Mononuclear cell (primary cell): ENCODE measurements at regions not wholly inside any gene's neighbourhood (a gene's known extent, or its start where the extent isn't known, plus 50 kb on each side); places are given as distances from the start of the nearest gene placed in this dataset.
"Not testable (repeated sequence)": the region's sequence is repeated elsewhere in the genome, so short reads cannot be mapped to it uniquely, and the experiment has no call there.

Experiments
- H3K27me3 ChIP-seq: 2 replicates; pipeline ENCODE4 v1.6.0; 2011; ENCODE audit warnings: low read length, control low read depth; ENCODE audit not compliant: insufficient read depth
- H3K4me1 ChIP-seq: 2 replicates; pipeline ENCODE4 v1.5.1; 2011; ENCODE audit warnings: mild to moderate bottlenecking, low read length, control low read depth; ENCODE audit not compliant: insufficient read depth
- H3K4me3 ChIP-seq: 2 replicates; pipeline ENCODE4 v1.5.1; 2011; ENCODE audit warnings: mild to moderate bottlenecking, low read length, moderate library complexity
- H3K9me3 ChIP-seq: 2 replicates; pipeline ENCODE4 v1.5.1; 2011; ENCODE audit warnings: low read depth, mild to moderate bottlenecking, control low read depth, low read length

DNA sequence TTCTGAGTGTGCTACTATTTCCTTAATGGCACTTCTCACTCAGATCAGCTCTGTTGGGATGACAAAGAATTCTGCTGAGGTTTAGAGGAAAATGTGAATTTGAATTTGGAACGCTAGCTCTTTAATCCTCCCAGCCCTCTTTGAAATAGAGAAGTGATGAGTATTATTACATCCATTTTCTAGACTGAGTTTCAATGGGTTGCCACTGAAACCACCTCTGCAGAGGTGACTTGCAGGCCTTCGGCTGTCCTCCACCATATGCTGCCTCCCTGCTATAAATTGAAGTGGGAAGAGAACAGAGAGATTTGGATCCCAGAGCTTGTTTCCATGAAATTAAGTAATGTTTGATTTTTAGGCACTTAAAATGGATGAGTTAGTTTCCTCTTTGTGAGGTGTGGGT, 363.2 kb upstream of the SNX7 start:
- H3K27me3 ChIP-seq, result no peaks in the 10 kb centered on the region
- H3K4me3 ChIP-seq, result no peak overlapping the region
- H3K4me1 ChIP-seq, result no peaks in the 10 kb centered on the region
- H3K9me3 ChIP-seq, result no peaks in the 10 kb centered on the region

DNA sequence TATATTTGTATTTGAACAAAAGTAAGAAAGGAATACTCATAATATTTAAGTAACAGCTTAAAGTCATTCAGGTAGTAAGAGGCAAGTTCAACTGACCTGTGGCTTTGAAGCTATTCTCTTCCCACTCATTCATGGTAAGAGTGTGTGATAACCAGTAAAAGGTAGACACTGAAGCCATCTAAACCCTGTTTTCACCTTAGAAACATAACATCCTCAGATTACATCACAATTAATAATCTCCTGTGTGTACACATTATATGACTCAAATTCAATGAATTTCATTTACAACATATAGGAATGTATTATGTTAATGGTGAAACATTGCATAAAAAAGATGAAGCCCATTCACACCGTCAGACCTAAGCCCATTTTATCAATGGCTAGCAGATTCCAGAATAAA, 364.8 kb upstream of the SNX7 start:
- H3K4me3 ChIP-seq, result no peak overlapping the region
- H3K27me3 ChIP-seq, result no peaks in the 10 kb centered on the region
- no peaks in the 10 kb centered on the region for H3K4me1 ChIP-seq
- H3K9me3 ChIP-seq, result no peaks in the 10 kb centered on the region

DNA sequence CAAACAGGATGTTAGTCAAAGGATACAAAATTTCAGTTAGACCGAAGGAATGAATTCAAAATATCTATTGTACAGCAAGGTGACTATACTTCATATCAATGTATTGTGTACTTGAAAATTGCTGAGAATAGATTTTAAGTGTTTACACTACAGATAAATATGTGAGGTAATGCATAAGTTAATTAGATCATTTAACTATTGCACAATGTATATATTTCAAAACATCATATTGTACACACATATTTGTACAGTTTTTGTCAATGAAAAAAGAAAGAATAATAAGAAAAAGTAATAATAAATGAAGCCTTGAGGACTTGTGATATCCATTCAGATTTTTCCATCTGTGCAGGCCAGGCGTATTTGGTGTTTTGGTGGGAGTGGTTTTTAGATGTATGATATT, 367.4 kb upstream of the SNX7 start:
- H3K9me3 ChIP-seq, result no peaks in the 10 kb centered on the region
- no peaks in the 10 kb centered on the region for H3K27me3 ChIP-seq
- H3K4me1 ChIP-seq, result no peaks in the 10 kb centered on the region
- no peak overlapping the region for H3K4me3 ChIP-seq

DNA sequence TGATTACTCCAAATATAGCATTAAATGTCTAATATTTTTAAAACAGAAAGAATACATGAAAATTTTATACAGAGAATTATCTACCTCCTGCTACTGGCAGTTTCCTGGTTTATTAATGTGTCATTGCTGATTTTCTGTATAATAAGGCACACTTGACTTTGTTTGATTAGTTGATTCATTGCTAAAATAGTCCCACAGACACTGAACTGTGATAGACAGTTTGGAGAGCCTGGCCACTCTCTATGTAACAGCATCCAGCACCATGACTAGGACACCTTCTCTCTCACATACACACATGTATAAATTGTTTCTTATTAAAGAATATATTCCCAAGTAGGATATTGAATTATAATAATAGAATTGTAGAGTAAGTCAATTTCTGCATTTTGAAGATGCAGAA, 368.5 kb upstream of the SNX7 start:
- no peaks in the 10 kb centered on the region for H3K4me1 ChIP-seq
- H3K9me3 ChIP-seq, result no peaks in the 10 kb centered on the region
- H3K4me3 ChIP-seq, result no peak overlapping the region
- no peaks in the 10 kb centered on the region for H3K27me3 ChIP-seq

DNA sequence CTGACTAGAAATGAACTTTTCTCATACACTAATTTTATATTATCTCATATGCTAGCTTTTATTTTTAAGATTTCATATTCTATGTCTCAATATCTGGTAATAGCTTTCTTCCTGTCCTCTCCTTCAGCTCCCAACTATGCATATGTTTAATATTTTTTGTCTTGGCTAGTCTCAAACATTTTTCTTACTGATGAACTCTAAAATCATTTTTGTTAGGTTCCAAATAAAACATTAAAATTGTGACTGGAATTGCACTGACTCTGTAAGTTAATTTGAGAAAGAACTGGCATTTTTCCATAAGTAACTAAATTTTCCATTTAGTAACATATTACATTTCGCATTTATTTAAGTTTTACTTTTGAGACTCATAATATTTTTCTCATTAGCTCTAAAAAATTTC, 368.5 kb upstream of the DPYD start:
- H3K4me1 ChIP-seq, result no peaks in the 10 kb centered on the region
- no peaks in the 10 kb centered on the region for H3K9me3 ChIP-seq
- H3K27me3 ChIP-seq, result no peaks in the 10 kb centered on the region
- no peak overlapping the region for H3K4me3 ChIP-seq

DNA sequence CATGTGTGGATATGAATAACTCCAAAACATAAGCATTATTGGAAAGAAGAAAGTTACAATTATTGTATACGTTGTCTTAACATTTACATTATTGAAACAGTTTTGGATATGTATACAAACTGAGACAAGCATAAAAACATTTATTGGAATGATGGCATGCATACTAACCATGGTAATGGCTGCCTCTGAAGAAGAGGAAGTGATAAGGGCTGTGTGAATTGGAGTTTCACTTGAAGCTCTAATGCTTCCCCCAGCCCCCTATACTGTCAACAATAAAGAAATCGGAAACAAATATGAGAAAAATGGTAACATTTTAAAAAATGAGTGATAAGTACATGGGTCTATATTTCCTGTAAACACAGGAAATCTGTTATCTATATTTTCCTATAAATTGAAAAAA, 367.7 kb upstream of the DPYD start:
- H3K4me1 ChIP-seq, result no peaks in the 10 kb centered on the region
- H3K4me3 ChIP-seq, result no peak overlapping the region
- no peaks in the 10 kb centered on the region for H3K9me3 ChIP-seq
- H3K27me3 ChIP-seq, result no peaks in the 10 kb centered on the region

DNA sequence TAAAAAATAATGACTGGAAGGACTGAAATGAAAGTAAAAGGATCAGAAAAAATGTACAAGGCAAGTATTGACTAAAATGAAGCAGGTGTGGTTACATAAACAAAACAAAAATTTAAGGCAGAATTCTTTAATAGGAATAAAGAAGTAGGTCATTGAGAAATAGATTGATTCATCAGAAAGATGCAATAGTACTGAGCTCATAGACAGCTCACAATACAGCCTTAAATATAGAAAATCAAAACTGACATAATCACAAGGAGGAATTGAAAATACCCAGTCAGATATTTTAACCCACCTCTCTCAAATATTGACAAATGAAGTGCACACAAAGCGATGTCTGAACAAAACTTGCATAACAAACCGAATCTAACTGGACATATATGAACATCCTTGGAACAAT, 366.8 kb upstream of the DPYD start:
- Histone ChIP-seq H3K4me1 (no peaks in the 10 kb centered on the region), H3K27me3 (no peaks in the 10 kb centered on the region), H3K9me3 (no peaks in the 10 kb centered on the region), H3K4me3 (no peak overlapping the region)

DNA sequence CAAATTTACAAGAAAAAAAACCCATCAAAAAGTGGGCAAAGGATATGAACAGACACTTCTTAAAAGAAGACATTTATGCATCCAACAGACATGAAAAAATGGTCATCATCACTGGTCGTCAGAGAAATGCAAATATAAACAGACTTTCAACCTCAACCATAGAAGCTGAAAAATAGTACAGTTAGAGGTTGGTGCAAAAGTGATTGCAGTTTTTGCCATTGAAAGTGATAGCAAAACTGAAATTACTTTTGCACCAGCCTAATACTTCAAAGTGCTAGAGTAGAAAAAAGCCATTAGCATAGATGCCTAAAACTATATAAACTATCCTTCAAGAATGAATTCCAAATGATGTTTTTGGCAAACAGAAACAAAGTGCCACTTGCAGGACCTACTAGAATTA, 365.8 kb upstream of the DPYD start:
- Histone ChIP-seq H3K4me3 (no peak overlapping the region), H3K27me3 (no peaks in the 10 kb centered on the region), H3K9me3 (no peaks in the 10 kb centered on the region), H3K4me1 (no peaks in the 10 kb centered on the region)

DNA sequence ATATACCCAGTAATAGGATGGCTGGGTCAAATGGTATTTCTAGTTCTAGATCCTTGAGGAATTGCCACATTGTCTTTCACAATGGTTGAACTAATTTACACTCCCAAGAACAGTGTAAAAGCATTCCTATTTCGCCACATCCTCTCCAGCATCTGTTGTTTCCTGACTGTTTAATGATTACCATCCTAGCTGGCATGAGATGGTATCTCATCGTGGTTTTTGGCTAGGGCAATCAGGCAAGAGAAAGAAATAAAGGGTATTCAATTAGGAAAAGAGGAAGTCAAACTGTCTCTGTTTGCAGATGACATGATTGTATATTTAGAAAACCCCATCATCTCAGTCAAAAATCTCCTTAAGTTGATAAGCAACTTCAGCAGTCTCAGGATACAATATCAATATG, 364.5 kb upstream of the DPYD start:
- H3K4me3 ChIP-seq, H3K4me1 ChIP-seq, H3K9me3 ChIP-seq, H3K27me3 ChIP-seq: not testable (repeated sequence)

DNA sequence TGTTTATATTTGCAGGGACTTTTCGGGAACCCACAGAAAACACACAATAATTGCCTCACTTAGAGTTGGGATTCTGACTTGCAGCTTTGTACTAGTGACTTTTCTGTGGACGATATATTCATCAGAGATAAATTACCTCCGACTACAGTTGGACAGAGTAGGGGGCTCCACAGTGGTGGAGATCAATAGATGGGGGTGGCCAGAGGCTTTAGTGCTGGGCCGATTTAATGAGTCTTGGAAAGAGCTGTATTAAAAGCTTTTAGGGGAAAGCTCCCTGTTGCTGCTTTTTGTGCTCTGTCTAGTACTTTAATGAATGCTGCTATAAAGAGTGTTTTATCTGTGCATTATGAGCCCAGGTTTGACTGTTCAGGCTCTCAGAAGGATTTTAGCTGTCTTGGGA, 359.2 kb upstream of the DPYD start:
- no peaks in the 10 kb centered on the region for H3K27me3 ChIP-seq
- no peaks in the 10 kb centered on the region for H3K4me1 ChIP-seq
- no peak overlapping the region for H3K4me3 ChIP-seq
- no peaks in the 10 kb centered on the region for H3K9me3 ChIP-seq

DNA sequence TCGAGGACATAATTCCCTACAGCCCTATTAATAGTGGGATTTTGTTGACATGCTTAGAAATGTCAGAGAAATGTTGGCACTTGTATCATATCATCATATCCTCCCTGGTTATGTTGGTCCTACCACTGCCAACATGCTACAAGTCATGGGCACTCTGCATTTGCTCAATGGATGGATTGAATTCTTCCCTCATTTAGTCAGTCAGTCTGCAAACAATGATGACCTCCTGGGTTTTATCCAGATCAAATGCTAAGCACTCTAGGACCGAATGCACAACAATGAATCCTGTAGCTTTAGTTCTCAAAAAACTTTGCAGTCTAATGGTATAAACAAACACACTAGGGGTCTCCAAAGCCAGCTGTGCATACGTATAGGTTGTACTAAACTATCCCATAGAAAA, 357.2 kb upstream of the DPYD start:
- H3K4me1 ChIP-seq, result no peaks in the 10 kb centered on the region
- H3K4me3 ChIP-seq, result no peak overlapping the region
- H3K27me3 ChIP-seq, result no peaks in the 10 kb centered on the region
- no peaks in the 10 kb centered on the region for H3K9me3 ChIP-seq

DNA sequence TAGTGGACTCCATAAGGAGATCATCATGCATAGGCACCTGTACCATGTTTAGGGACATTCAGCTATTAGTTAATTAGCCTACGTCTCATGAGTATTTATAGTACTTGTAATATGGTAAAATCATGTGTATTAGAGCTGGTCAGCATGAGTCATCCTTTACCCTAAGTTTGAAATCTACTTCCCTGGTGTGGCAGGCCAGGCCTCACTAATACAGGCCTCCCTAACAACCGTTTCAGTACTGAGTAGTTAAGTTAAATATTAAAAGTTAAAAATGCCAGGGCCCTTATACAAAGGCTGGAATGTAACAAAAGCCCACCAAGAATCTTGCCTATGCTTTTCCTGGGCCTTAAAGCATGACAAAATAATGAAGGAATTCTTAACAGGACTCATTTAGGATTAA, 356.3 kb upstream of the DPYD start:
- Histone ChIP-seq H3K4me3 (no peak overlapping the region), H3K4me1 (no peaks in the 10 kb centered on the region), H3K9me3 (no peaks in the 10 kb centered on the region), H3K27me3 (no peaks in the 10 kb centered on the region)

DNA sequence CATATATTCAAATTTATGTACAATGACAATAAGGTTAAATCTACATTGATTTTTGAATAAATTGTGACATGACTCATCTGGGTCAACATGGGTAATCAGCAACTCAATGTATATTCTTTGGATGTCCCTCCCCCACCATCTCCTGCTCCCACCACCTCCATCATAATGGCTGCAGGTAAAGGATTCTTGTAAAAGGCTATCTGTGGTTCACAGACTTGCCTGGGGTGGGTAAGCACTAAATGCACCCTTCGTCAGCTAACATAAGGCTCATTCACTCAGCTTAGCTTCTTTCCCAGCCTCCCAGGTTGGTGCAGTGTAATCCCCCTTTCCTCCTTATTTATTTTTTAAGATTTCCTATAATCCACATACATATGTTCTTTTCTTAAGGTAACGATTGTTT, 355.7 kb upstream of the DPYD start:
- no peaks in the 10 kb centered on the region for H3K27me3 ChIP-seq
- H3K4me3 ChIP-seq, result no peak overlapping the region
- H3K9me3 ChIP-seq, result no peaks in the 10 kb centered on the region
- no peaks in the 10 kb centered on the region for H3K4me1 ChIP-seq

DNA sequence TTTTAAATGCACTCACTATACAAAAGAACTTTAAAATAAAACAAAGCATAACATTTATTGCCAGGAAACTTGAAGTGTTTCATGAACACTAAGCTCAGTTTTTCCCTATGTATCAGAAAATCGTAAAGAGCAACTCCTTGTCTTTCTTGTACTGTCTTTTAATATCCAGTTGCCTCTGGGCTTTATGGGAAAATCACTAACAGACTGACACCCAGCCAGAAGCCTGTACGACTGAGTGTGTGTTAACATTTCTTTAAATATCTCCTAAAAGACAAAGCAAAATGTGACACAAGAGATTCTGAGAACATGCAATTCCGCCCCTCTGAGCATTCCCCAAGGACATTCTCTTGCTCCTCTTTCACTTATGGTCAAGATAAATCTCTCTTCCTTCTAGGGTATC, 347.5 kb upstream of the DPYD start:
- H3K27me3 ChIP-seq, result no peaks in the 10 kb centered on the region
- no peak overlapping the region for H3K4me3 ChIP-seq
- H3K9me3 ChIP-seq, result no peaks in the 10 kb centered on the region
- H3K4me1 ChIP-seq, result no peaks in the 10 kb centered on the region

DNA sequence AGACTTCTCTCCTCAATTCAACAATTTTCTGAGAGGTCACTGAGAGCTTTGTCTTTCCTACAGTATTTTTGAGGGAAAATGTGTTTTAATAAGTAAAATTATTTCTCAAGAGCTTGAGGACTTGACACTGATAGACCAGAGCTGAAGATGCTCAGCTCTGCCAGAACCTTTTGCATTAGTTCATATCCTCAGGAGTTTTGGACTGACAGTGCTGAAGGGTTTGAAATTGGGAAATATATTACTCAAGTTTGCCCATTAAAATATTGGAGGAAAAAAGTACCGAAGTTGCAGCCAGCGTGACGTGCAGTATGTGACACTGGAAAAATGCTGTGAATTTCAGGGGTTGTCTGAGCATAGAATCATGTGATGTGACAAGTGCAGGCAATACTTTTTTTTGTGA, 346.6 kb upstream of the DPYD start:
- Histone ChIP-seq H3K27me3 (no peaks in the 10 kb centered on the region), H3K9me3 (no peaks in the 10 kb centered on the region), H3K4me1 (no peaks in the 10 kb centered on the region), H3K4me3 (no peak overlapping the region)

DNA sequence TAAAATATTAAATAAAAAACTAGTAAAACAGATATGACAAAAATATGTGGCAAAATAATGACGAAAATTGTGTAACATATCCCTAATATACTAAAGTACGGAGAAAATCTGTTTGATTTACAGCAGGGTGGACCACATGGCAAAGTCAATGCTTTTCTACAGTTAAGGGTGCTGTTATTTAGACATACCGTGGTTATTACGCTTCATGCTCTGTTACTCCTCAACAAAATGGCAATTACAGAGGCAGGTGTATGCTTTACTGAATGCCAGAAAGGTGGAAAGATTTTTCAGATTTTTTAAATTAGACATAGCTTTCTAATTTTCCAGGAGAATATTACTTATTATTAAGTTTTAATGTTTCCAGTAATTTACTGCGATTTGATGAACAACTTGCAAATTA, 343.9 kb upstream of the DPYD start:
- no peak overlapping the region for H3K4me3 ChIP-seq
- no peaks in the 10 kb centered on the region for H3K27me3 ChIP-seq
- no peaks in the 10 kb centered on the region for H3K4me1 ChIP-seq
- H3K9me3 ChIP-seq, result no peaks in the 10 kb centered on the region

DNA sequence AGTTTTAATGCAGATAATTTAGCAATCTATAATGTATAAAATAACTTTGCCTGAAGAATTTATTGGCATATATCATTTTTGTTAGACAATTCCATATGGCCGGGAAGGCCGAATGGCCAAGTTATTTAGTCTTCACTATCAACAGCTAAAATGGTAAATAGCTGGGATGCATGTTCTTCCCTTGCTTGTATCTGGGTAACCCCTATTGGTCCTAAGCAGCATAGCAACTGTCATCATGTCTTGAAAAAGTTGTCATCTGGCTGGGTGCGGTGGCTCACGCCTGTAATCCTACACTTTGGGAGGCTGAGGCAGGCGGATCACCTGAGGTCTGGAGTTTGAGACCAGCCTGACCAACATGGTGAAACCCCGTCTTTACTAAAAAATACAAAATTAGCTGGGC, 340.0 kb upstream of the DPYD start:
- no peaks in the 10 kb centered on the region for H3K27me3 ChIP-seq
- H3K4me3 ChIP-seq, result no peak overlapping the region
- H3K4me1 ChIP-seq, result no peaks in the 10 kb centered on the region
- no peaks in the 10 kb centered on the region for H3K9me3 ChIP-seq
